ENCODE measurements at regions not wholly inside any gene's neighbourhood (a gene's known extent, or its start where the extent isn't known, plus 50 kb on each side); places are given as distances from the start of the nearest gene placed in this dataset.

DNA sequence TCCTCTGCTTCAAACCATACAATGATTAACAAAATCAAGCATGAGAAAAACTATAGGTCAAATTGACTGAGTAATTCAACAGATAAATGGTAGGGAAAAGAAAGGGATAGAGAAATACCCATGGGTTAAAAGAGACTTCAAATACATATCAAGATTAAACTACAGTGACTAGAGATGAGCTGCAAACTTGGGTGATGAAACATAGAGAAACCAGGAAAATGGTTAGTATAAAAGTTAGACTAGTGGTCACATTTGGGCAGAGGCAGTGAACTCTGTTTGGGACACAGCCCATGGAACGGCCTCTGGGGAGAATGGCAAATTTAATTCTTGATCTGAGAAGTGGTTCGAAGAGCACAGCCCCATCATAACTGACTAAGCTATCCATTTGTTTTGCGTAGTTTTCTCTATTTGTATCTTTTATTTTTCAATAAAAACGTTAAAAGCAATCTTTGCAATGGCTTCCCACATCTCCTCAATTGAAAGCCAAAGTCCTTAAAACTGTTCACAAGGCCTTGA, 99.4 kb downstream of the APIP start:
- TF ChIP-seq, protein P1, sequence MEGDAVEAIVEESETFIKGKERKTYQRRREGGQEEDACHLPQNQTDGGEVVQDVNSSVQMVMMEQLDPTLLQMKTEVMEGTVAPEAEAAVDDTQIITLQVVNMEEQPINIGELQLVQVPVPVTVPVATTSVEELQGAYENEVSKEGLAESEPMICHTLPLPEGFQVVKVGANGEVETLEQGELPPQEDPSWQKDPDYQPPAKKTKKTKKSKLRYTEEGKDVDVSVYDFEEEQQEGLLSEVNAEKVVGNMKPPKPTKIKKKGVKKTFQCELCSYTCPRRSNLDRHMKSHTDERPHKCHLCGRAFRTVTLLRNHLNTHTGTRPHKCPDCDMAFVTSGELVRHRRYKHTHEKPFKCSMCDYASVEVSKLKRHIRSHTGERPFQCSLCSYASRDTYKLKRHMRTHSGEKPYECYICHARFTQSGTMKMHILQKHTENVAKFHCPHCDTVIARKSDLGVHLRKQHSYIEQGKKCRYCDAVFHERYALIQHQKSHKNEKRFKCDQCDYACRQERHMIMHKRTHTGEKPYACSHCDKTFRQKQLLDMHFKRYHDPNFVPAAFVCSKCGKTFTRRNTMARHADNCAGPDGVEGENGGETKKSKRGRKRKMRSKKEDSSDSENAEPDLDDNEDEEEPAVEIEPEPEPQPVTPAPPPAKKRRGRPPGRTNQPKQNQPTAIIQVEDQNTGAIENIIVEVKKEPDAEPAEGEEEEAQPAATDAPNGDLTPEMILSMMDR (IDR thresholded peaks at IDR 0.05; ENCODE audit: insufficient read depth, low read depth, low read length) = no peak
- TF ChIP-seq EZH2 (IDR thresholded peaks at IDR 0.05; ENCODE audit: insufficient read depth, low read length) = no peak

Measured in astrocyte (in vitro differentiated cells and primary cell).